ENCODE measurements at regions not wholly inside any gene's neighbourhood (a gene's known extent, or its start where the extent isn't known, plus 50 kb on each side); places are given as distances from the start of the nearest gene placed in this dataset.
"Not testable (repeated sequence)": the region's sequence is repeated elsewhere in the genome, so short reads cannot be mapped to it uniquely, and the experiment has no call there.

DNA sequence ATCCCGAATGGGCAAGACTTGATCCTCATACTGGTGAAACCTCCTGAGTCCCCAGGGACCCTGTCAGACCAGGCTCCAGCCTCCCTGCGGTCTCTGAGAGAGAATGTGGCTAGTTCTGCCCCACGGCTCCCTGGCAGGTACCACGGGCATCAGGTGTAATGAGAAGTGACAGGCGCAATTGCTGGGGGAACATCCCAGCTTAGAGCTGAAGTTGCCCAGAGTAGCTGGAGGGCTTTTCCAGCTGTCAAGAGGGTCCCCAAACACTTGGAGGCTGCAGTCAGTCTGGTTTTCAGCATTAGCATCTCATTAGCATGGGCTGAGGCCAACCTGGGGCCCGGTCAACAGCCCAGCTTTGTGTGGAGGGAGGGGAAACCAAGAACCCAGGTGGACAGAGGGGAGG is 100.0 kb upstream of the TMEM132E start:
- in situ Hi-C loops (cut with HindIII; ENCODE audit: low pct_unique_long_range_greater_than_20kb, low sequenced_read_pairs), result no loop called here
- DNase-seq (ENCODE audit: low read depth), result no peak

DNA sequence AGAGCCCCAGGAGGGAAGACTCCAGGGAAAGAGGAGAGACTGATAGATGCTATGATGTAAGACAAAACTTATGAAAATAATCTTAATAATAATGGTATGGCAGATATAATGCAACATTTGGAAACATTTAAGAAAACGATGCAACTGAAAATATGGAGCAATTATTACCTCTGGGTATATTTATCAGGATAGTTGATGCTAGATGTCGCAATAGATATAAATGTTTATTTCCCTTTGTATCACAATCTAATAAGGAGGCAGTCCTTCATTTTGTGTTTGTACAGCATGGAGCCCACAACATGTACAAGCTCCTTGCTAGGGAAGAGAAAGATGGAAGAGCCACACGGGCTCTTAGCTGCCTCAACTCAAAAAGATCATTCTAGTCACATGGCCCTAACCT is 101.1 kb upstream of the TMEM132E start:
- no peak for DNase-seq (ENCODE audit: low read depth)
- in situ Hi-C loops (cut with HindIII; ENCODE audit: low pct_unique_long_range_greater_than_20kb, low sequenced_read_pairs), result no loop called here

DNA sequence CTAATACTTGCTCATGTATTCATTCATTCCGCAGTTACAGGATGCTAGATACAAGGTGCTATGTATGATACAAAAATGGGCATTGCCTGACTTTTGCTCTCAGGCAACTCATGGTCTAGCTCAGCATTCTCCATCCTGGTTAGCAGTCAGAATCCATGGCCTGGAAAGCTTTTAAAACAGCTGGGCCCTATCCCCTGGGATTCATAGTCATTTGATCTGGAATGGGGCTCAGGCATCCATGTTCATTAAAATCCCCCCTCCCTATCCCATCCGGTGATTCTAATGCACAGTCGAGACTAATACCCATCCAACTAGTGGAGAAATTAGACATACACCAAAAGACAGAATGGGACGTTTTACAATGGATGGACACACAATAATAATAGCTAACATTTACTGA is 104.1 kb upstream of the TMEM132E start:
- DNase-seq (ENCODE audit: low read depth), result no peak
- in situ Hi-C loops (cut with HindIII; ENCODE audit: low pct_unique_long_range_greater_than_20kb, low sequenced_read_pairs), result no loop called here

DNA sequence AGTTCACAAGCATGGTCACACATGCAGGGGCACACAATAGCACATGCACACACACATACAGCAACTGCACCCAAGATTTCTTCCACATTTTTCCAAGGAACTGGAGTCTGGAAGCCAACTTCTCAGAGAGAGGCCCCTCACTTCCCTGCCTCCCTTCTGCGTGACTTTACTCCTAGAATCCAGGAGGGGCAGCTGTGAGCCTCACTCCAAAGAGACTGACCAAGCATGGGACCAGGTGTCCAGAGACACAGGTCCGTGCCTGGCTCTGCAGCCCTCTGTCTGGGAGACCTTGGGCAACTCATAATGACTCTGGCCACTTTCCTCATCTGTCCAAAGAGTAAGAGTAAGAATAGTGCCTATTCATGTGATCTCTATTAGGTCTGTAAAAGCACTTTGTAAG is 104.7 kb upstream of the TMEM132E start:
- in situ Hi-C loops (cut with HindIII; ENCODE audit: low pct_unique_long_range_greater_than_20kb, low sequenced_read_pairs), result no loop called here
- no peak for DNase-seq (ENCODE audit: low read depth)

DNA sequence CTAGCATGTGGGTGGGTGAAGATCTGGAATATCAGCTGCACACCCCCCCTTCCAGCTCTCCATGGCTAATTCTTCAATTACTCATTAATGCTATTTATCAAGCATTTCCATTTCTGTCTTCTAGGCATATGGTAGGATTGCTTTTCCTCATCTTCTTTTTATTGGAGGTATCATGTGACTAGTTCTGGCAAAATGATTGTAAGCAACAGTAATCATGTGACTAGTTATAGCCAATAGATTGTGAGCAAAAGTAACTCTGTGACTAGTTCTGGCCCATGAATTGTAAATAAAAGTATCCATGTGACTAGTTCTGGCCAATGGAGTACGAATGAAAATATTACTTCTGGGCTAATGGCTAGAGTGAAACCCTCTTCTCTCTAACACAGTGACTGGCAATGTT is 107.0 kb upstream of the TMEM132E start:
- in situ Hi-C loops (cut with HindIII; ENCODE audit: low pct_unique_long_range_greater_than_20kb, low sequenced_read_pairs), result no loop called here
- DNase-seq (ENCODE audit: low read depth), result no peak

DNA sequence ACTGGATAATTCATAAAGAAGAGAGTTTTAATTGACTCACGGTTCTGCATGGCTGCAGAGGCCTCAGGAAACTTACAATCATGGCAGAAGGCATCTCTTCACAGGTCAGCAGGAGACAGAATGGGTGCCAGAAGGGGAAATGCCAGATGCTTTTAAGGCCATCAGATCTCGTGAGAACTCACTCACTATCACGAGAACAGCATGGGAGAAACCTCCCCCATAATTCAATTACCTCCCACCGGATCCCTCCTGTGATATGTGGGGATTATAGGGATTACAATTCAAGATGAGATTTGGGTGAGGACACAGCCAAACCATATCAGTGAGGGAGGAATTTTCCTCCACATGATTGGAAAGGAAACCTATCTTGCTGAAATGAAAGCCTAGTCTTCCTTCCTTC is 108.1 kb upstream of the TMEM132E start:
- DNase-seq (ENCODE audit: low read depth); in situ Hi-C loops (cut with HindIII; ENCODE audit: low pct_unique_long_range_greater_than_20kb, low sequenced_read_pairs): not testable (repeated sequence)

DNA sequence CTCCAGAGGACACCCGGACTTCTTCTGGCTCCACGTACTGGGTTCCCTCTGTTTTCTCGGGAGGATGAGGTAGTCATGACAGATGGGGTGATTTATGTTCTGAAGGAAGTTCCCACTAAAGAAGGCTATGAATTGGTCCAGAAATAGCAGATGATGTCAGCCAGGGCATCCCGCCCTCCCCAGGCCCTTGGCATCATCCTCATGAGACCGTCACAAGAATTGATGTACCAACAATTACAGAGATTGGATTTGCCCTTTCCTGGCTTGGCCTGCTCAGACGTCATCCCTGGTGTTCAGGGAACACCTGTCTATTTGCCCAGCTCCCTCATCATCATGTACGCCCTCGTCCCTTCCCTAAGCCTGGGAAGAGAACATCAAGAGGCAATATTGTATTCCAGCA is 102.8 kb upstream of the CCL1 start:
- in situ Hi-C loops (cut with HindIII; ENCODE audit: low pct_unique_long_range_greater_than_20kb, low sequenced_read_pairs), result no loop called here
- no peak for DNase-seq (ENCODE audit: low read depth)

DNA sequence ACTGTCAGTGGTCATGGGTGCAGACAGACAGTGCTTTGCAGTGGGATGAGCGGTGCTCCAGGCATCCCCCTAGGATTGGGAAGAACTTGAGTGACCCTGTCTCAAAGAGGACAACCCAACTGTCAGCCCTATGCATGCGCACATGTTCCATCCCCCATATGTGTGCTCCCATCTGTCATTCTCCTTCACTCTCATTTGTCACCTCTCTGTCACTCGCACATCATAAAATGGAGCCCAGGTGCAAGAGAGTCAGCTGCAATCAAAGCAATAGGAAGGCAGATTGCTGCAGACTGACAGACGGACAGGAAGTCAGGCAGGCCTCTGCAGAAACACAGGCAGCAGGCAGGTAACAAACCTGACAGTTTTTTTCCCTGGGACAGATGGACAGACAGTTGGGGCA is 101.8 kb upstream of the CCL1 start:
- in situ Hi-C loops (cut with HindIII; ENCODE audit: low pct_unique_long_range_greater_than_20kb, low sequenced_read_pairs), result no loop called here
- no peak for DNase-seq (ENCODE audit: low read depth)

DNA sequence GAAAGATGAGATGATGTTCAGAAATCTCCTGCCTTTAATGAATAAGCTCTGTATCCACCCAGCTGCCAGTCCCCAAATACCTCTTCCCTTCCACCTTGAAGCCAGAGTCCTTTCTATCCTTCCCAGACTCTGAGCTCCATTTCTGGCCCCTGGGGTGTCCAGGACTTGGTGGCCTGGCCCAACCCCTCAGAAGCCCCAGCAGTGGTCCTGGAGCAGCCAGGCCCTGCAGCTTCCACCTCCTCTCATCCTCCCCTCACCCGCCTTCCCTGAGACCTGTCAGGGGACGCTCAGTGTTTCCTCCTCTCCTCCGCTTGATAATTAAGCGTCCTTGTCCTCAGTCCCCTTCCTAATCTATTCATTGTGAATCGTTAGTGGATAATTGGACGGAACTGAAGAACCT is 95.2 kb upstream of the CCL1 start:
- no peak for DNase-seq (ENCODE audit: low read depth)
- in situ Hi-C loops (cut with HindIII; ENCODE audit: low pct_unique_long_range_greater_than_20kb, low sequenced_read_pairs), result no loop called here

DNA sequence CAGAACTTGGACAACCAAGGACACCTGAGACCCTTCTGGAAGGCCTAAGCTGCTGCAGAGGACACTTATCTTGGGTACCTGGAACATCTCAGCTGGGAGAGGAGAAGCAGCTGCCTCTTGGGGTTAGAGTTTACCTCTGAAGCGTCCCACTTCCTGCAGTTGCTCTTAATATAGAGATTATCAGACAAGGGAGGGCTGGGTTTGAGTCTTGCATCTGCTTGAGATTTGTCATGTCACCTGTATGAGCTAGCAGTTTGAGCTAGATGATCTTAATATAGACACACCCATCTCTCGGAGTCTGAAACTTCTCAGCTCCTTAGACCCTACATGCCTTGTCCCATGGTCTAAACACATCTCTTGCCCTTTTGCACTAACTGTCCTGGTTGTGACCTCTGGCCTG is 93.1 kb upstream of the CCL1 start:
- in situ Hi-C loops (cut with HindIII; ENCODE audit: low pct_unique_long_range_greater_than_20kb, low sequenced_read_pairs), result no loop called here
- DNase-seq (ENCODE audit: low read depth), result no peak

DNA sequence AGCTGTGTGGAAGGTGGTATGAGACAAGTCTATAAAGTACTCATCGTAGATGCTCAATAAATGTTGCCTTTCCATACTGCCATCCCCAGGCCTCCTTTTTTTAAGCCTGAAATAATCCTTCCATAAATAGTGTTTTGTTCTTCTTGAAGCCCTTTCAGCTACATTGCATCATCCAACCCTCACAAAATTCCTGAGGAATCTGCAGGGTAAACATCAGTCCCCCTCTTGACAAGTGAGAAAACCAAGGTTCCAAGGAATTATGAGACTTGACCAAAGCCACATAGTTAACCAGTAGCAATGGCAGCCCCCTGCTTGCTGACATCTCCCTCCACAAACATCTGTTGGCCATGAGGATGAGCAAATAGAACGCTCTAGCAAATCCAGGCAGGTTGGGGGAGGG is 89.7 kb upstream of the CCL1 start:
- in situ Hi-C loops (cut with HindIII; ENCODE audit: low pct_unique_long_range_greater_than_20kb, low sequenced_read_pairs), result no loop called here
- DNase-seq (ENCODE audit: low read depth), result no peak

DNA sequence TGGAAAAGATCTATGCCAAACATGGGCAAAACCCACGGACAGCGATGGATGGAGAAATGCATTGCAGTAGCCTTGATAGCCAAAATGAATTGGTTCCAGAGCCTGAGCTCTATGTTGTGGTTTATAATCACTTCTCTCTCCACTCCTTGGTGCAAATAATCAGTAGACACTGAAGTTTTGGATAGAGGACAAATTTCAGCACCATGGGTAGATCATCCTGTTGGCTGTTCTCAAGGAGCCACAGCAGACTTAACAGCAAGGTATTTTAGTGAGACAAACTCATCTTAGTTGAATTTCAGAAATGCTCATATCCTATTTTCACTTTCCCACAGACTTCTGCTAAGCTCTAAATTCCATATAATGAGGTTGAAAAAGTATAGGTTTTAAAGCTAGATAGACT is 88.3 kb upstream of the CCL1 start:
- DNase-seq (ENCODE audit: low read depth), result no peak
- in situ Hi-C loops (cut with HindIII; ENCODE audit: low pct_unique_long_range_greater_than_20kb, low sequenced_read_pairs), result no loop called here

DNA sequence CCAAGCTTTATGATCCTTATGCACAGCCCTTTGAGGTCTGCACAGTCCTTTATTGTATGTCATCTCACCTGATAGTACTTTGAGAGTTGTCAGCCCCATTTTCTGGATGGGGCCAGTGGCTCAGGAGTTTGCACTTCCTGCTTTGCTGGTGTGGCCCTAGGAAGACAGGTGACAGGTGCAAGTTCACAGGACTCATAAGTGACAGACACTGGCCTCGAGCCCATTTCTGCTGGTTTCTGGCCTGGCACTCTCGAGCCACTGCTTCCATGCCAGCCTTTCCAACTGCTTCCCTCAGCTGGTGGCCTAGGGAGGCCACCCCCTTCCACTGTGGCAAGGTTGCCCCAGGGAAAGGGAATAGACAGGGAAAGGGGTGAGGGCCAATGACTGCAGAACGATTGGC is 84.4 kb upstream of the CCL1 start:
- no peak for DNase-seq (ENCODE audit: low read depth)
- in situ Hi-C loops (cut with HindIII; ENCODE audit: low pct_unique_long_range_greater_than_20kb, low sequenced_read_pairs), result no loop called here

DNA sequence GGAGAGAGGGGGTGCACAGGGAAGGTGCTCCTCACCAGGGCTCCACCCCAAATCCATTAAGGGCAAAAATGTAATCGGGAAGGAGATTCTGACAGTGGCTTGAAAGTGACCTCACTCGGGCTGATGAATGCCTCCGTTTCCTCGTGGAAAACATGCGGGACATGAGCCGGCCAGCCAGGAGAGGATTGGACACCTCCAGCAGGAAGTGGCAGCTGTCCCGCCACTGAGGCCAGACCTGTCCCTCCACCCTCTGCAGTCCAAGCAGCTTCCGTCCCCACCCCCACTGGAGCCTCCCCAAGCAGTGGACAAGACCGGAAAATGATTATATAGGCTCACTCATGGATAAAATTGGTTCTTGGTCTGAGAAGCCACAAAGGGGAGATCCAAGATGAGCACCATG is 82.1 kb upstream of the CCL1 start:
- in situ Hi-C loops (cut with HindIII; ENCODE audit: low pct_unique_long_range_greater_than_20kb, low sequenced_read_pairs), result no loop called here
- no peak for DNase-seq (ENCODE audit: low read depth)

DNA sequence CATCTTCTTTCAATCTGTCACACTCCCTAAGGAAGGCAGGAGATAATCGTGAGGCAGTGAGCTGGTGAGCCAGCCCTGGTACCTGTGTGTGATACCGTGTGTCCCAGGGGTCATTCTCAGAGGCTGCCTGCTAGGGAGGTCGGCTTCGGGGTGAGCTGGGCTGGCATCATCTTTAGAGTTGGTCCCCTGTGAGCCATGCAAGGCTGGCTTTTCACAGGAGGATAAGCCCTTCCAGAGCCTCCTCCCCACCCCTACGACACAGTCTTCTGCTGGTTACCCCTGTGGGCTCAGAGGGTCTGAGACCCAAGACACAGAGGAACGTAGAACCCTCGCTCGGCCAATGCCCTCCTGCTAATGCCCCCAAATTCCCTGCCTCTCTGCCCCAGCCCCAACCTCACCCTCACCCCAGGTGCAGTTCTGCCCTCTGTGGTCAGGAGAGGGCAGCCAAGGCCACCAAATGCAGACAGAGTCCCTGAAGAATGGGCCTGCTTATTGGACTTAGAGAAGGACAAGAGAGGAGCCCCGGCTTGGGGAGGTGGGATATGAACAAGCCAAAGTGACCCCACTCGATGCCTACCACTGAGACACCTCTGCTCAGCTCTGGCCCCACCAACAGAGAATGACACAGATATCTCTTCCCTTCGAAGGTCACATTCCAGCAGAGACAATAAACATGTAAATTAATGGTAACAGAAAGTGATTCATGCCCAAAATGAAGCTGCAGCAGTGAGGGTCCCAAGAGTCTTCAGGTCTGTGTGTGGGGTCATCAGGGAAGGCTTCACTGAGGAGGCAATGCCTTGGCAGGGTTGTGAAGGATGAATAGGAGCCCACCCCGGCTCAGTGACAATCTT is 80.8 kb upstream of the CCL1 start:
- in situ Hi-C loops (cut with HindIII; ENCODE audit: low pct_unique_long_range_greater_than_20kb, low sequenced_read_pairs), result no loop called here
- no peak for DNase-seq (ENCODE audit: low read depth)

DNA sequence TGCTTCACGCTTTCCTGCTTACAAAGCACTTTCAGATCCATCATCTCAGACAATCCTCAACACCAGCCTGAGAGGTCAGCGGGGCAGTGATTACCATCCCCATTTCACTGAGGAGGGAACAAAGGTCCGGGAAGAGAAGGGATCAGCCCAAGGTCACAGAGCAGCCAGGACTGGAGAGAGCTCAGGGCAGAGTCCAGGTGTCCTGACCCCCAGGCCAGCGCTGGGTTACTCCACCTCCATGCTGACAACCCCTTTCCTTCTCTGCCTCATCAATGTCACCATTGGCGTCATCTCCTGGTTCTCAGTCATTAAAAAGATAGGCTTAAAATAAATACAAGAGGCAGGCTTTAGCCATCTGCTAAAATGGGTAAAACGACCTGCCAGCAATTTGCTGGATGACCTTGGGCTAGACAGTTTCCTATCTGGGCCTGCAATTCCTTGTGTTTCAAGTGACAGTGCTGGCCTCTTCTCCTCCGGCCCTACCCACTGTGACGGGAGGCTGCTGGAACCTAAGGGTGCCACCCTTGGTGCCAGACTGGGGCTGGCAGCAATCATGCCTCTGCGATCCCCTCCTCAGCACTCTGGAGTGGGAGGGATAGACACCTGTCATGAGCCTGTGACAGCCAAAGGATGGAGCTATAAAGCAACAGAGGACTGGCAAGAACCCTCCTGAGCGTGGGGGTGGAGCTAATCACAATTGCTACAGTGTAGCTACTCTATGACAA is 79.5 kb upstream of the CCL1 start:
- in situ Hi-C loops (cut with HindIII; ENCODE audit: low pct_unique_long_range_greater_than_20kb, low sequenced_read_pairs), result no loop called here
- DNase-seq (ENCODE audit: low read depth), result no peak

DNA sequence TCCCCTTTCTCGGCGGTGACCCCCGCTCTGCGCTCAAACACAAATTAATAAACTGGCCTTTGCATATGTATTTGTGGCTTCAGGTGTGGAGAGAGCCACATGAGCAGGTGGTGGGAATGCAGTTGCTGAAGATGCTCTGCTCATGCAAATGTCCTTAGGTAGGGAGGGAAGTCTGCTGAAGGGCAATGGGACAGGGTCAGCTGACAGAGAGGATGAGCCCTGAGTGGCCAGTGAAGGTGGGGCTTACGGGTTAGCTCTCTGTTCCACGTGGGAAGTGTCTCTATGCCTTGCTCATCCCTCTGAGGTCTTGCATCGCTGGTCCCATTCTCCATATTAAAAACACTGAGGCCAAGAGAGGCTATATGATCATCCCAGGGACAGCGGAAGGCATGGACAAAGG is 74.2 kb upstream of the CCL1 start:
- no peak for DNase-seq (ENCODE audit: low read depth)
- in situ Hi-C loops (cut with HindIII; ENCODE audit: low pct_unique_long_range_greater_than_20kb, low sequenced_read_pairs), result no loop called here

DNA sequence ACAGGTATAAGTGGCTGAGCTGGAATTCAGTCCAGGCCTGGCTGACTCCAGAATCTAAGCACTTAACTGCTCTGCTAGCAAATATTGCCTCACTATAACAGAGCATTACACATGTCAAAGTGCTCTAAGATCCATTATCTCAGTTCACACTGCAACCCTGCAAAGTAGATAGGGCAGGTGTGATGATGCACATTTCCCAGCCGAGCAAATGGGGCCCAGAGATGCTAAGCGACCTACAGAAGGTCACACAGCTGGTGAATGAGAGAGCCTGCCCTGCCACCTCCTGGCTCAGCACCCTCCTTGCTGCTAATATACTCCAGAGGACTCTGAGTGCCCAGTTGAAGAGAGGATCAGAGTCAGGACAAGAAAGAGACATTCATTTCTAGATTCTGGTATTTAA is 73.6 kb upstream of the CCL1 start:
- no peak for DNase-seq (ENCODE audit: low read depth)
- in situ Hi-C loops (cut with HindIII; ENCODE audit: low pct_unique_long_range_greater_than_20kb, low sequenced_read_pairs), result no loop called here

DNA sequence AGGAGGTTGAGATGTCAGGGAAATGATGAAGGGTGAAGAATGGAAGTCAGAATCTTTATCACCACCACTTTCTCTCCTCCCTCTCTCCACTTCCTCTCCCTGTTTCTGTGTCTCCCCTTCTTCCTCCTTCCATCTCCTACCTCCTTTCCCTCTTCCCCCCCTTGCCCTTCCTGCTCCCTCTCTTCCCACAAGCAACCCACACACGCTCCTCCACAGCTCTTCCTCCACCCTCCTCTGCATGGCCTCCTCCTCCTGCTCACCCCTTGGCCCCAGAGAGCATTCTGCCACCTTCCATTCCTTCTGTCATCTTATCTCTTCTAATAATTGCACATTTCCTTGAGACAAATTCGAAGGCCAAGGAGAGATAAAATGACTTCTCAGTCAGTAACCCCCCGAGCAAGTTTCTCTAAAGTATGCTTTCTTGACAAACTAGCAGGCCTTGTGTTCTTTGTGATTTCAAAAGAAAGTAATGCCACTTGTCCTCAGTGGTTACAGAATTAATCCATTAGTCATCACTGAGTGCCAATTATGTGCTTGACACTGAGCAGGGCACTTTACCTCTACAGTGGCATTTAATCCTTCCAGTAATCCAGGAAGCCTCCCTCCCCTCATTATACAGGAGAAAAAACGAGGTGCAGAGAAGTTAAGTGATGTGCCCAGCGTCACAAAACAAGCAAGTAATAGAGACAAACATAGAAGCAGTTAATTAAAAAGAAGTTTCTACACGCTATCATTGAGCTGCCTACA is 72.3 kb upstream of the CCL1 start:
- in situ Hi-C loops (cut with HindIII; ENCODE audit: low pct_unique_long_range_greater_than_20kb, low sequenced_read_pairs), result no loop called here
- DNase-seq (ENCODE audit: low read depth), result no peak

Measured in Caki2 (cell line).